HepG2 (cell line): ENCODE measurements at regions not wholly inside any gene's neighbourhood (a gene's known extent, or its start where the extent isn't known, plus 50 kb on each side); places are given as distances from the start of the nearest gene placed in this dataset.

ENCODE experiments used
- ELK4 ChIP-seq: sonication (generic); formaldehyde crosslinking; IDR thresholded peaks from 2 replicates; pipeline ENCODE4 v1.9.0; 2021; ENCODE audit warnings: missing genetic modification reagents, borderline replicate concordance
- ERF ChIP-seq: IDR thresholded peaks from 2 replicates; pipeline ENCODE4 v1.6.1; 2018; ENCODE audit warnings: missing biosample characterization, missing genetic modification reagents
- KAT8 ChIP-seq: IDR thresholded peaks from 2 replicates; pipeline ENCODE4 v1.6.1; 2016; ENCODE audit warnings: missing genetic modification reagents, missing compliant biosample characterization
- MXD1 ChIP-seq: sonication (generic); formaldehyde crosslinking; IDR thresholded peaks from 2 replicates; pipeline ENCODE4 v1.4.0; 2020; ENCODE audit warnings: mild to moderate bottlenecking, missing genetic modification reagents
- PRDM10 ChIP-seq: sonication (generic); formaldehyde crosslinking; IDR thresholded peaks from 2 replicates; pipeline ENCODE4 v1.4.0; 2020; ENCODE audit warnings: low read depth, missing genetic modification reagents
- SNAPC5 ChIP-seq: sonication (generic); formaldehyde crosslinking; IDR thresholded peaks from 2 replicates; pipeline ENCODE4 v1.8.1; 2023; ENCODE audit warnings: mild to moderate bottlenecking, missing genetic modification reagents, borderline replicate concordance
- TBL1XR1 ChIP-seq: fragments of 150-350 bp; IDR thresholded peaks from 2 replicates; pipeline ENCODE4 v1.6.1; 2014; ENCODE audit warnings: borderline replicate concordance, low read length; ENCODE audit not compliant: partially characterized antibody
- UBTF ChIP-seq: sonication (generic); formaldehyde crosslinking; IDR thresholded peaks from 2 replicates; pipeline ENCODE4 v1.4.0; 2020; ENCODE audit warnings: mild to moderate bottlenecking, missing genetic modification reagents
- ZNF275 ChIP-seq: sonication (generic); formaldehyde crosslinking; IDR thresholded peaks from 2 replicates; pipeline ENCODE4 v1.8.0; 2022; ENCODE audit warnings: missing genetic modification reagents, mild to moderate bottlenecking, inconsistent platforms, borderline replicate concordance
- ZNF276 ChIP-seq: sonication (generic); formaldehyde crosslinking; IDR thresholded peaks from 2 replicates; pipeline ENCODE4 v1.4.0; 2020; ENCODE audit warnings: mild to moderate bottlenecking, low read depth, missing genetic modification reagents
- ZNF513 ChIP-seq: sonication (generic); formaldehyde crosslinking; conservative IDR thresholded peaks from 2 replicates; pipeline ENCODE4 v1.5.0; 2020; ENCODE audit warnings: missing genetic modification reagents
- ZNF615 ChIP-seq: sonication (generic); formaldehyde crosslinking; IDR thresholded peaks from 2 replicates; pipeline ENCODE4 v1.5.0; 2020; ENCODE audit warnings: mild to moderate bottlenecking, missing genetic modification reagents, borderline replicate concordance
- ZNF775 ChIP-seq: sonication (generic); formaldehyde crosslinking; IDR thresholded peaks from 2 replicates; pipeline ENCODE4 v1.4.0; 2020; ENCODE audit warnings: missing genetic modification reagents, mild to moderate bottlenecking, moderate library complexity, borderline replicate concordance

- no peak for TF ChIP-seq ELK4
- no peak for TF ChIP-seq SNAPC5 (CRISPR knock-in tag)
- TF ChIP-seq UBTF (CRISPR knock-in tag) = peak; percentile 12; the same call in 1 of the 2 replicates
- TF ChIP-seq ZNF775 (CRISPR knock-in tag) = no peak
- TF ChIP-seq TBL1XR1 = no peak
- peak; percentile 71; the same call in 1 of the 2 replicates for TF ChIP-seq PRDM10 (CRISPR knock-in tag)
- no peak for TF ChIP-seq ERF (CRISPR knock-in tag)
- TF ChIP-seq ZNF275 (CRISPR knock-in tag) = no peak
- peak; percentile 42; the same call in 1 of the 2 replicates for TF ChIP-seq KAT8 (CRISPR knock-in tag)
- TF ChIP-seq ZNF513 (CRISPR knock-in tag) = no peak
- TF ChIP-seq ZNF276 = no peak
- TF ChIP-seq ZNF615 = no peak; the same call in 1 of the 2 replicates
- no peak for TF ChIP-seq MXD1 (CRISPR knock-in tag)
Observed at GRCh38 chr20:50337521-50338466, 147.2 kb downstream of the CEBPB start (continued).
